Esophagus squamous epithelium (tissue), 5 donors: ENCODE measurements at regions not wholly inside any gene's neighbourhood (a gene's known extent, or its start where the extent isn't known, plus 50 kb on each side); places are given as distances from the start of the nearest gene placed in this dataset.

ENCODE experiments used
- DNase-seq: peaks from one replicate; lab custom pipeline; 2025; lab: John Stamatoyannopoulos, UW
- H3K27ac ChIP-seq, 4 donors: fragments of 200-600 bp; sonication (generic); one replicate each; pipeline ENCODE4 v1.5.1; 2016 to 2019; ENCODE audit warnings: mild to moderate bottlenecking in 1 of 4
- H3K27me3 ChIP-seq, 4 donors: fragments of 200-600 bp; sonication (generic); 1 replicate in 3 of 4; 2 replicates in 1 of 4; pipeline versions ENCODE4 v1.5.1 to v1.6.0; 2017 to 2021; ENCODE audit warnings: antibody characterized with exemption in 1 of 4
- H3K36me3 ChIP-seq, 3 donors: fragments of 200-600 bp; sonication (generic); one replicate each; pipeline ENCODE4 v1.5.1; 2016 to 2019
- H3K4me1 ChIP-seq, 3 donors: fragments of 200-600 bp; sonication (generic); one replicate each; pipeline ENCODE4 v1.5.1; 2017 to 2019
- H3K4me3 ChIP-seq, 4 donors: fragments of 200-600 bp; sonication (generic); 1 replicate in 3 of 4; 2 replicates in 1 of 4; pipeline ENCODE4 v1.5.1; 2016 to 2019; ENCODE audit warnings: mild to moderate bottlenecking in 2 of 4, moderate library complexity in 1 of 4
- H3K9me3 ChIP-seq, 3 donors: fragments of 200-600 bp; sonication (generic); one replicate each; pipeline ENCODE4 v1.5.1; 2016 to 2019
- POLR2A ChIP-seq, 4 donors: fragments of 450-650 bp; IDR thresholded peaks; one replicate each; pipeline ENCODE4 v1.6.1; 2017; ENCODE audit warnings: antibody characterized with exemption in 4 of 4, mild to moderate bottlenecking in 4 of 4, moderate library complexity in 3 of 4
- WGBS, 2 donors: methylation state at CpG; one replicate each; pipeline ENCODE4 v1.1.5; 2018; 5-methylcytosine and 5-hydroxymethylcytosine counted together
- intact Hi-C: fragments of 100-400 bp; cut with DNase I; formaldehyde crosslinking; loops from one replicate; pipeline ENCODE4 v1.15.0; 2022
- TF ChIP-seq, protein P1 (sequence below), 6 experiments: fragments of 450-650 bp in 4 of 6; fragments of 200-600 bp in 2 of 6; sonication (generic) in 2 of 6; IDR thresholded peaks; one replicate each; pipeline ENCODE4 v1.5.1; 2016 to 2019; ENCODE audit warnings: antibody characterized with exemption in 6 of 6, mild to moderate bottlenecking in 4 of 6, moderate library complexity in 4 of 6
- donor health status: DM: yes; HTN: yes; CAD: no.

- no peak for DNase-seq
- intact Hi-C loops = no loop called here
- 67 to 86% methylated on average over 7 of the region's 7 CpGs for WGBS, 2 donors
- Histone ChIP-seq H3K9me3 (no peaks in the 10 kb centered on the region), H3K4me1 (peaks cover 0 to 31% (median 0%) of the 10 kb centered on the region in 3 donors), H3K4me3 (no peak overlapping the region), H3K27ac (no peak overlapping the region), H3K36me3 (no peaks in the 10 kb centered on the region), H3K27me3 (no peaks in the 10 kb centered on the region)
- no peak for TF ChIP-seq POLR2A (IDR thresholded peaks at IDR 0.05)
- TF ChIP-seq, protein P1, sequence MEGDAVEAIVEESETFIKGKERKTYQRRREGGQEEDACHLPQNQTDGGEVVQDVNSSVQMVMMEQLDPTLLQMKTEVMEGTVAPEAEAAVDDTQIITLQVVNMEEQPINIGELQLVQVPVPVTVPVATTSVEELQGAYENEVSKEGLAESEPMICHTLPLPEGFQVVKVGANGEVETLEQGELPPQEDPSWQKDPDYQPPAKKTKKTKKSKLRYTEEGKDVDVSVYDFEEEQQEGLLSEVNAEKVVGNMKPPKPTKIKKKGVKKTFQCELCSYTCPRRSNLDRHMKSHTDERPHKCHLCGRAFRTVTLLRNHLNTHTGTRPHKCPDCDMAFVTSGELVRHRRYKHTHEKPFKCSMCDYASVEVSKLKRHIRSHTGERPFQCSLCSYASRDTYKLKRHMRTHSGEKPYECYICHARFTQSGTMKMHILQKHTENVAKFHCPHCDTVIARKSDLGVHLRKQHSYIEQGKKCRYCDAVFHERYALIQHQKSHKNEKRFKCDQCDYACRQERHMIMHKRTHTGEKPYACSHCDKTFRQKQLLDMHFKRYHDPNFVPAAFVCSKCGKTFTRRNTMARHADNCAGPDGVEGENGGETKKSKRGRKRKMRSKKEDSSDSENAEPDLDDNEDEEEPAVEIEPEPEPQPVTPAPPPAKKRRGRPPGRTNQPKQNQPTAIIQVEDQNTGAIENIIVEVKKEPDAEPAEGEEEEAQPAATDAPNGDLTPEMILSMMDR (IDR thresholded peaks at IDR 0.05) = no peak
Observed at GRCh38 chr5:58076483-58077257, 383.2 kb downstream of the PLK2 start.

- WGBS, 2 donors = 67 to 74% methylated on average over 3 of the region's 3 CpGs
- no peak overlapping the region for H3K27ac ChIP-seq
- H3K9me3 ChIP-seq = no peaks in the 10 kb centered on the region
- intact Hi-C loops = no loop called here
- no peak for DNase-seq
- no peak overlapping the region for H3K4me3 ChIP-seq
- H3K27me3 ChIP-seq = no peaks in the 10 kb centered on the region
- H3K4me1 ChIP-seq = peaks cover 0 to 31% (median 0%) of the 10 kb centered on the region in 3 donors
- H3K36me3 ChIP-seq = no peaks in the 10 kb centered on the region
- TF ChIP-seq, protein P1 (IDR thresholded peaks at IDR 0.05) = no peak
- TF ChIP-seq POLR2A (IDR thresholded peaks at IDR 0.05) = no peak
Observed at GRCh38 chr5:58075907-58076306, 384.0 kb downstream of the PLK2 start.

GRCh38 chr5:58074717-58075116 lies 385.2 kb downstream of the PLK2 start:
- no peaks in the 10 kb centered on the region for H3K36me3 ChIP-seq
- intact Hi-C loops = no loop called here
- 73 to 88% methylated on average over 7 of the region's 7 CpGs for WGBS, 2 donors

DNA sequence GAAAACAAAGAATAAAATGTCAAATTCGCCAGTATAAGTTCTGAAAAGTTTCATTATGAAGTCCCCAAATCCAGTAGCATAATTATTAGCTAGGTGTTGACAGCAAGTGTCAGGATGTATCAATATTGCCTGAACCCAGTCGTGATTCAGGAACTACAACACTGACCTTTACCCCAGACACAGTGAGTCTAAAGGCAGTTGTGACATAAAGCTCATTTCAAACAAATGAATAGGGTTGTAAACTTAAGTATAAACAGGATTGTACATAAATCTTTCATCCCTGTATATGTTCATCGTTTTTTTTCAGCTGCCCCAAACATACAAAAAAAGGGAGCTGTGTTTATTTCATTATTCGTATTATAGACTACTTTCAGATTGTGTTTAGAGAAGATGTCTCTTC lies 385.7 kb downstream of the PLK2 start:
- TF ChIP-seq, protein P1 (IDR thresholded peaks at IDR 0.05) = no peak
- no peak for TF ChIP-seq POLR2A (IDR thresholded peaks at IDR 0.05)
- WGBS, 2 donors = 64 to 66% methylated on average over 4 of the region's 4 CpGs
- Histone ChIP-seq H3K4me3 (no peak overlapping the region), H3K9me3 (no peaks in the 10 kb centered on the region), H3K36me3 (no peaks in the 10 kb centered on the region), H3K27ac (no peak overlapping the region), H3K4me1 (peaks cover 0 to 31% (median 0%) of the 10 kb centered on the region in 3 donors), H3K27me3 (no peaks in the 10 kb centered on the region)
- intact Hi-C loops = no loop called here
- no peak for DNase-seq

More at GRCh38 chr5:58074717-58075116, 385.2 kb downstream of the PLK2 start:
- TF ChIP-seq, protein P1 (IDR thresholded peaks at IDR 0.05) = no peak
- TF ChIP-seq POLR2A (IDR thresholded peaks at IDR 0.05) = no peak
- H3K9me3 ChIP-seq = no peaks in the 10 kb centered on the region
- peaks cover 0 to 26% (median 0%) of the 10 kb centered on the region in 3 donors for H3K4me1 ChIP-seq
- H3K4me3 ChIP-seq = no peak overlapping the region
- H3K27me3 ChIP-seq = no peaks in the 10 kb centered on the region
- no peak for DNase-seq
- no peak overlapping the region for H3K27ac ChIP-seq

GRCh38 chr5:58073243-58073642 lies 386.6 kb downstream of the PLK2 start:
- H3K36me3 ChIP-seq = no peaks in the 10 kb centered on the region
- intact Hi-C loops = no loop called here
- H3K9me3 ChIP-seq = no peaks in the 10 kb centered on the region
- 73 to 82% methylated on average over 2 of the region's 2 CpGs for WGBS, 2 donors
- no peak overlapping the region for H3K4me3 ChIP-seq
- TF ChIP-seq POLR2A (IDR thresholded peaks at IDR 0.05) = no peak
- TF ChIP-seq, protein P1 (IDR thresholded peaks at IDR 0.05) = no peak
- H3K27ac ChIP-seq = no peak overlapping the region
- DNase-seq = no peak
- no peaks in the 10 kb centered on the region for H3K27me3 ChIP-seq
- peaks cover 0 to 29% (median 0%) of the 10 kb centered on the region in 3 donors for H3K4me1 ChIP-seq
